Limb (tissue), 2 donors: ENCODE measurements at regions not wholly inside any gene's neighbourhood (a gene's known extent, or its start where the extent isn't known, plus 50 kb on each side); places are given as distances from the start of the nearest gene placed in this dataset.
"Not testable (repeated sequence)": the region's sequence is repeated elsewhere in the genome, so short reads cannot be mapped to it uniquely, and the experiment has no call there.

Experiments used
- DNase-seq, 2 donors: peaks; one replicate each; pipeline ENCODE4 v3.0.0-alpha.2; 2016; ENCODE audit errors: extremely low spot score in 2 of 2

DNA sequence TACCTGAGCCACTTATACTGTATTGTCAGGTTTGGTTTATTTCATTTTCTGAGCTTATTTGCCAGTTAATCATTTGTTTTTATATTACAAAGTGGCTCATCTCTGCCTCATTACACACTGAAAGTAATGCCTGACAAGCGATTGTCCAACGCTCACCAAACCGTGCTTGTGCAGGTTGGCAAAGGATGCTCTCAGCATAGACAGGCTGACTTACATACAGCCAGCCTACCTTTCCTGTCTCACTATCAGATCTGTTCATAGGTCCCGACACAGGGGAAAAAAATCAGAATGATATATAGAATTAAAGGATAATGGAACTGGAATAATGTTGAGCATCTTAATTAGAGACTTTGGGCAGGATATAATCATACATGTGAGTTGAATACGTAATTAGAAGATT, 739.7 kb upstream of the RIOK2 start:
- no peak for DNase-seq

DNA sequence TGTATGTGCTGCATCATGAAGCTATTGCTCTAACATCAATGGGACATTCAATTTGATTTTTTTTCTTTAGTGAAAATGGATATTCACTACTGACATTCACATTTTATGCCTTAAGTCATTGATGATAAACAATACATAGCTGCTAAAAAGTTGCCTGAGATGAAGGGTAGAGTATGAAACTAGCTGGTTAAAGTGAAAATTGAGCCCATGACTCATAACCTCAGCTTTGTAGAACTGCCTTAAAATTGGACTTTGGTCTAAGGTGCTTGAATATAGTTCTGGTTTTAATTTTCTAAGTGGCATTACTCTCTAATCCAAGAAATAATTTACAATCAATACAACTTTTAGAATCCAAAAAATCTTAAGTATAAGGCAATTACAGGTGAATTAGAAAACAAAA, 740.4 kb upstream of the RIOK2 start:
- no peak for DNase-seq

DNA sequence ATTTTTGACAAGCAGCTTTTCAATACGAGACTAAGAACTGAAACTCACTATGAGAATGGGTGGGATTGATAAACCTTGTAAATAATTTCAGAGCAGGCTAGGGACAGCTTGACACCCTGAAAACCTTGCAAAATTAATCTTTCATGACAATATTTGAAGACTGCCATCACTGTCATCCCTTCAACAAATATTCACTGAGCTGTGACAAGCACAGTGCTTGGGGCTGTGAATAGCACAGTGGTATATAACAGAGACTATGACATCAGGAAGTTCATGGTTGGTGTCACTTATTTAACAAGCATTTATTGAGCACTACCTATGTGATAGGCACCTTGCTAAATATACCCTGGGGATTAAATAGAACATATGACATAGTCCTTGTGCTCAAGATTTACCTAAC, 741.0 kb upstream of the RIOK2 start:
- no peak for DNase-seq

DNA sequence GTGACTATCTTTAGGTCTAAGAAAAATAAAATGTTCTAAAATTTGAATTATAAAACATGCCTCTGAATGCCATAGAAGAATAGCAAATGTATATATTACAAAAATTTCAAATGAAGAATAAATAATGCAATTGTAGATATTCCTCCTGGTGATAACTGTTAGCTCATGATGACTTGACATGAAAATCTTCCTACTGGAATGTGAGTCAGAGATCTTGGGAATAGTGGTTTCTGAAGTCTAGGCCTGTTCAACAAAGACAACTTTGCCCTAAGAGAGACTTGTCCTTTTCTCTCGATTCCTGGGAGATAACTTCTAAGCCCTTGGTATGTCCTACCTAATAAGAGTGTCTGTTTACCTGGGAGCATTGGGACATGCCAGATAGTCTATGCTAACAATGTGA, 746.3 kb upstream of the RIOK2 start:
- DNase-seq, result no peak

GRCh38 chr5:97931829-97932228, 748.8 kb upstream of the RIOK2 start:
- no peak for DNase-seq

- DNase-seq, result peak in 1 of 2 donors; percentile 8
Observed at GRCh38 chr5:97936231-97936630, 753.2 kb upstream of the RIOK2 start.

- DNase-seq, result no peak
Observed at GRCh38 chr5:97937846-97938245, 754.8 kb upstream of the RIOK2 start.

GRCh38 chr5:97943036-97943435, 760.0 kb upstream of the RIOK2 start:
- DNase-seq, result no peak

DNA sequence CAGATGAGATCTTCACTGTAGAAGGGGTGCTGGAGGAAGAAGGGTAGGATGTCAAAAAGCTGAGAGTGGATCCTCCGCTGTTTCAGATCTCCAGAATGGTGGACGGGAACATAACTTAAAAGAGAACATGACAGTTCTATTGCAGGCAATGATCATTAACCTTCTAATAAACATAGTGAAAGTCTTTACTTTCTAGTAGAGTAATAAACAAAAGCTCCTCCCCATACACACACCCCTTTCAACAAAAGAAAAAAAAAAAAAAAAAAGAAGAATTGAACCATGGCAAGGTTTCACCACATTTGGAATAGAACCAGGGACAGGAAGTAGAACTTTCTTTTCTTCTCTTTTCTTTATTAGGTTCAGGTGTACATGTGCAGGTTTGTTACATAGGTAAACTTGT, 768.1 kb upstream of the RIOK2 start:
- DNase-seq, result no peak

GRCh38 chr5:97955450-97955849, 772.4 kb upstream of the RIOK2 start:
- DNase-seq, result no peak

GRCh38 chr5:97967292-97967691, 784.2 kb upstream of the RIOK2 start:
- DNase-seq, result no peak

DNA sequence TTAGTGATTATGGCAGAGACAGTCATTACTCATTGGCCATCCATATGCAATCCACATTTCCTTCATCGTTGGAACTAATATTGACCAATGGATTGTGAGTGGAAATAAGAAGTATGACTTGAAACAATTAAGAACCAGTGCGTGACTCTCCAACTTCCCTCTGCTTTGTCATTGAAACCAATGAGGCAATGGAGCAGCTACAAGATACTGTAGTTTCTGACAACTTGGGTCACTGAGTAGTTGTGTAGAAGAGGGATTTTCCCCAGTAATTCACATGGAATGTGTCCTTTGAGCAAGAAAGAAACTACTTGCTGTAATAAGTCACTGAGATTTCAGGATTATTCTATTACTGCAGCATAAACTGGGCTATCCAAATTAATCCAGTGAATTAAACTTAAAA, 785.3 kb upstream of the RIOK2 start:
- DNase-seq, result no peak

- peak in 1 of 2 donors; percentile 33 for DNase-seq
Observed at GRCh38 chr5:97979740-97980139, 793.7 kb upstream of the RGMB start.

DNA sequence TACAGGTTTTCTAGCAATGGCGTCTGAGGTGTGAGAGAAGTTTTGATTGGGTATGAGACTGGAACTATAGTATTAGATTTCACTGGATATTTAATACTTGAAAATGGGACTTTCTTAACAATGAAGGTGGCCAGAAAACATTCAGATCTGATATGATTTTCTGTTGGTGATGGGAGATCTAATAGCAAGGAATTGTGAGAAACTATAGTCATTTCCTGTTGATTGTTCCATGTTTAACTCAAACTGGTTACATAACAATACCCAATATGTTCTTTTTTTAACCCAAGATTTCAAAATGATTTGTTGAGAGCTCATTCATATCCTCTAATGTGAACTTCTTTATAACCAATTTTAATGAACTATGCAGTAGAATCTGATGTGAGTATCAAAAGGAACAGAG, 793.2 kb upstream of the RGMB start:
- no peak for DNase-seq

GRCh38 chr5:97986069-97986468, 787.4 kb upstream of the RGMB start:
- DNase-seq, result no peak

- no peak for DNase-seq
Observed at GRCh38 chr5:97991236-97991635, 782.2 kb upstream of the RGMB start.

GRCh38 chr5:97998941-97999340, 774.5 kb upstream of the RGMB start:
- peak in 1 of 2 donors; percentile 11 for DNase-seq

DNA sequence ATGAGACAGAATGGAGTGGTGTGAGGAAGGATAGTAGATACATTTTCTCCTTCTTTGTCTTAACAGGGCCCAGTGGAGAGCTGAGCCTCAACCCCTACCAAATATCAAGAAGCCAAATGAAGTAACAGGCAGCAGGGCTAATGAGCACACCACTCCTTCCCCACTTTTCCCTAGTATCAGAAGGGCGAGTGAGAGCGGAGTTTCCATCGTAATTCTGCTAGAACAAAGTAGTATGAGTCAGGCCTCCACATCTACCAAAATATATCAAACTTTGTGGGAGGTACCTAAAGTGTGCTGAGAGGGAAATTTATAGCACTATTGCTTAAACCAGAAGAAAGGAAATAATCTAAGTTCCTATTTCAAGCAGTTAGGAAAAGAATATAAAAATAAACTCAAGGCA, 769.0 kb upstream of the RGMB start:
- no peak for DNase-seq

GRCh38 chr5:98016771-98017170, 756.7 kb upstream of the RGMB start:
- no peak for DNase-seq

DNA sequence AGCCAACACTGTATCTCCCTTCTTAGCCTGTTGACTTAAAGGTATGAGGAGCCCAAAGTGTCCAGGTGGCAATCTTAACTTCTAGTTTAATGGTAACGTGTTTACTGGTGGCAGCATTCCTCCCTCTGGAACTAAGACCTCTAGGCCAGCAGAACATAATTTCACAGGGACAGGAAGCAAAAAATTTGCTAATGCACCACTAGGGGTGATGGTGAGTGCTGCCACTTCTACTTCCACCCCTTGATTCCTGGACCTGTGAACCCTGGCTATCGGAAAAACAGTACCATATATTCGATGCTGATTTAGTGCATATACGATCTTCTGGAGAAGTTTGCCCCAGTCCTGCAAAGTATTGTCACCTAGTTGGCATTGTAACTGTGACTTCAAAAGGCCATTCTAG, 743.2 kb upstream of the RGMB start:
- DNase-seq, result not testable (repeated sequence)

DNA sequence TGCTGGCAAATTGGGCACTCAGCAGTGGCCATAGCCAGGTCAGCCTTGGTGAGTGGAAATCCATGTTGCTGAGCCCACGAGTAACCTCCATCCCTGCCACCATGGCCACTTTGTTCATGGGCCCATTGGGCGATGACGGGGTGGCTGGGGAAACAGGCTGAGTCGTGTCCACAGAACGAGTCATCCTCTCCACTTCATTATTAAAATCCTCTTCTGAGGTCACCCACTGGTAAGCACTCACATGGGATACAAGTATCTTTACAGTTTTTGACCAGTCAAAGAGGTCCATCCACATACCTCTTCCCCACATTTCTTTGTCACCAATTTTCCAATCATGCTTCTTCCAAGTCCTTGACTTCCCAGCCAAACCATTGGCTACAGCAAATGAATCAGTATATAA, 742.4 kb upstream of the RGMB start:
- not testable (repeated sequence) for DNase-seq

- DNase-seq, result no peak
Observed at GRCh38 chr5:98031496-98031895, 742.0 kb upstream of the RGMB start.

GRCh38 chr5:98031926-98032325, 741.5 kb upstream of the RGMB start:
- DNase-seq, result no peak

DNA sequence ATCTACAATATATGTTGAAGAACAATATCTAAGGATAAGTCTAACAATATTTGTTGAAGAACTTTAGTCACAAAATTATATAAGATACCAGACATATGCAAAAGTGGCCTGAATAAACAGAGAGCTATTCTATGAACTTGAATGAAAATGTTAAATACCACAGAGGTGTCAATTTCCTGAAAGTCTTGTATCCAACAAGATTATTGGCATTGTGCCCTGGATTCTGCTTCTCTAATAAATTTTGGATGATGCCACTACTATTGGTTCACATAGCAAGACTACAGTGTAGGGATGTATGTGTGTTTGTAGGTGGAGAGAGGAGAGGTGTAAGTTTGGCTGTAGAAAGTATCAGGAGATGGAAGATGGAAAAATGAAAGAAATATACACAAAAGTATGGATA, 731.8 kb upstream of the RGMB start:
- DNase-seq, result peak in 1 of 2 donors; percentile 17

GRCh38 chr5:98042521-98042920, 730.9 kb upstream of the RGMB start:
- DNase-seq, result no peak
